Adrenal gland (tissue), 5 donors: ENCODE measurements at regions not wholly inside any gene's neighbourhood (a gene's known extent, or its start where the extent isn't known, plus 50 kb on each side); places are given as distances from the start of the nearest gene placed in this dataset.

ENCODE experiments used
- POLR2A ChIP-seq, 2 donors: fragments of 450-650 bp; IDR thresholded peaks; one replicate each; pipeline ENCODE4 v1.6.1; 2017; ENCODE audit warnings: antibody characterized with exemption in 2 of 2, mild to moderate bottlenecking in 2 of 2, moderate library complexity in 1 of 2
- TF ChIP-seq, protein P1 (sequence below), 6 experiments: fragments of 450-650 bp in 4 of 6; fragments of 200-600 bp in 2 of 6; sonication (generic) in 1 of 6; IDR thresholded peaks; 1 replicate in 5 of 6; 2 replicates in 1 of 6; pipeline versions ENCODE4 v1.5.1 to v1.8.0; 2016 to 2021; ENCODE audit warnings: antibody characterized with exemption in 6 of 6, mild to moderate bottlenecking in 2 of 6, moderate library complexity in 1 of 6
- donor health status: DM: no; HTN: no; CAD: no.

DNA sequence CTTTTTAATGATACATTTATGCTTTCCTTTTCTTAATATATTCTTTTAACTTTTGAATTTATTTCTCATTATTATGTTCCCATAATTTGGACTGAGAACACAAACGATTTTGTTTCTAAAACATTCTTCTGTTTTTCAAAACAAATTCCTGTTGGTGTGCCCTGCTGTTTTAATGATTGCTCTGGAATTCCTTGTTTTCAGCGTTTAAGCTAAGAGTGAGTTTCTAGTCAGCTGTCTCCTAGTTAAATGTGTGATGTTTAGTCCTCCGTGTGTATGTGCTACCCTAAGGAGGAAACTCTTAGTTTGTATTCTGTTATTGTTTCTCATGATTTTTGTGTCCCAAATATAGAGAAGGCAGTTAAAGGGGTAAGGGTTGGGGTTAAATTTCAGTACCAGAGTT is 306.1 kb upstream of the RGS17 start:
- TF ChIP-seq, protein P1, sequence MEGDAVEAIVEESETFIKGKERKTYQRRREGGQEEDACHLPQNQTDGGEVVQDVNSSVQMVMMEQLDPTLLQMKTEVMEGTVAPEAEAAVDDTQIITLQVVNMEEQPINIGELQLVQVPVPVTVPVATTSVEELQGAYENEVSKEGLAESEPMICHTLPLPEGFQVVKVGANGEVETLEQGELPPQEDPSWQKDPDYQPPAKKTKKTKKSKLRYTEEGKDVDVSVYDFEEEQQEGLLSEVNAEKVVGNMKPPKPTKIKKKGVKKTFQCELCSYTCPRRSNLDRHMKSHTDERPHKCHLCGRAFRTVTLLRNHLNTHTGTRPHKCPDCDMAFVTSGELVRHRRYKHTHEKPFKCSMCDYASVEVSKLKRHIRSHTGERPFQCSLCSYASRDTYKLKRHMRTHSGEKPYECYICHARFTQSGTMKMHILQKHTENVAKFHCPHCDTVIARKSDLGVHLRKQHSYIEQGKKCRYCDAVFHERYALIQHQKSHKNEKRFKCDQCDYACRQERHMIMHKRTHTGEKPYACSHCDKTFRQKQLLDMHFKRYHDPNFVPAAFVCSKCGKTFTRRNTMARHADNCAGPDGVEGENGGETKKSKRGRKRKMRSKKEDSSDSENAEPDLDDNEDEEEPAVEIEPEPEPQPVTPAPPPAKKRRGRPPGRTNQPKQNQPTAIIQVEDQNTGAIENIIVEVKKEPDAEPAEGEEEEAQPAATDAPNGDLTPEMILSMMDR (IDR thresholded peaks at IDR 0.05) = no peak
- no peak for TF ChIP-seq POLR2A (IDR thresholded peaks at IDR 0.05)
